Ascending aorta (tissue), 2 donors: ENCODE measurements at regions not wholly inside any gene's neighbourhood (a gene's known extent, or its start where the extent isn't known, plus 50 kb on each side); places are given as distances from the start of the nearest gene placed in this dataset.

ENCODE experiments used
- DNase-seq, 2 donors: peaks; one replicate each; pipeline ENCODE4 v3.0.0-alpha.2; 2019; ENCODE audit warnings: low spot score in 2 of 2
- H3K27ac ChIP-seq, 2 donors: fragments of 200-600 bp; sonication (generic); one replicate each; pipeline ENCODE4 v1.5.1; 2016 to 2017; ENCODE audit warnings: mild to moderate bottlenecking in 1 of 2
- H3K27me3 ChIP-seq: fragments of 200-600 bp; sonication (generic); one replicate; pipeline ENCODE4 v1.5.1; 2017
- H3K36me3 ChIP-seq, 2 donors: fragments of 200-600 bp; sonication (generic); one replicate each; pipeline ENCODE4 v1.5.1; 2016
- H3K4me1 ChIP-seq, 2 donors: fragments of 200-600 bp; sonication (generic); one replicate each; pipeline ENCODE4 v1.5.1; 2016 to 2017; ENCODE audit warnings: mild to moderate bottlenecking in 1 of 2
- H3K4me3 ChIP-seq, 2 donors: fragments of 200-600 bp; sonication (generic); one replicate each; pipeline ENCODE4 v1.5.1; 2016 to 2017; ENCODE audit warnings: mild to moderate bottlenecking in 1 of 2
- H3K9me3 ChIP-seq, 2 donors: fragments of 200-600 bp; sonication (generic); one replicate each; pipeline ENCODE4 v1.5.1; 2016
- CTCF ChIP-seq, 3 experiments: fragments of 200-600 bp in 2 of 3; fragments of 450-650 bp in 1 of 3; sonication (generic) in 2 of 3; IDR thresholded peaks; one replicate each; pipeline ENCODE4 v1.5.1; 2016 to 2019; ENCODE audit warnings: antibody characterized with exemption in 3 of 3, mild to moderate bottlenecking in 1 of 3, moderate library complexity in 1 of 3
- intact Hi-C: fragments of 100-400 bp; cut with DNase I; formaldehyde crosslinking; loops from one replicate; pipeline ENCODE4 v1.15.1; 2023

- no peak for TF ChIP-seq CTCF (IDR thresholded peaks at IDR 0.05)
- DNase-seq, result no peak
- no peaks in the 10 kb centered on the region for H3K36me3 ChIP-seq
- H3K27ac ChIP-seq, result no peak overlapping the region
- intact Hi-C loops, result no loop called here
- no peaks in the 10 kb centered on the region for H3K27me3 ChIP-seq
- no peaks in the 10 kb centered on the region for H3K4me1 ChIP-seq
- H3K4me3 ChIP-seq, result no peak overlapping the region
- peaks cover 0 to 17% of the 10 kb centered on the region in 2 donors for H3K9me3 ChIP-seq
These were observed 236.6 kb upstream of the GYPC start for GRCh38 chr2:126419403-126419802.

GRCh38 chr2:126425943-126426342, 230.0 kb upstream of the GYPC start:
- Histone ChIP-seq H3K36me3 (no peaks in the 10 kb centered on the region), H3K4me3 (no peak overlapping the region), H3K4me1 (no peaks in the 10 kb centered on the region), H3K9me3 (no peaks in the 10 kb centered on the region), H3K27ac (no peak overlapping the region), H3K27me3 (no peaks in the 10 kb centered on the region)
- no peak for DNase-seq
- no peak for TF ChIP-seq CTCF (IDR thresholded peaks at IDR 0.05)
- intact Hi-C loops, result no loop called here

GRCh38 chr2:126429103-126429502, 226.9 kb upstream of the GYPC start:
- intact Hi-C loops, result no loop called here

GRCh38 chr2:126431136-126431535, 224.8 kb upstream of the GYPC start:
- Histone ChIP-seq H3K27me3 (no peaks in the 10 kb centered on the region), H3K4me1 (no peaks in the 10 kb centered on the region), H3K9me3 (no peaks in the 10 kb centered on the region), H3K36me3 (no peaks in the 10 kb centered on the region), H3K27ac (no peak overlapping the region), H3K4me3 (no peak overlapping the region)
- intact Hi-C loops, result no loop called here
- no peak for DNase-seq
- no peak for TF ChIP-seq CTCF (IDR thresholded peaks at IDR 0.05)

More at GRCh38 chr2:126429103-126429502, 226.9 kb upstream of the GYPC start:
- Histone ChIP-seq H3K27ac (no peak overlapping the region), H3K9me3 (no peaks in the 10 kb centered on the region), H3K4me1 (no peaks in the 10 kb centered on the region), H3K36me3 (no peaks in the 10 kb centered on the region), H3K27me3 (no peaks in the 10 kb centered on the region), H3K4me3 (no peak overlapping the region)
- no peak for TF ChIP-seq CTCF (IDR thresholded peaks at IDR 0.05)
- DNase-seq, result no peak

GRCh38 chr2:126436411-126436810, 219.5 kb upstream of the GYPC start:
- DNase-seq, result no peak
- no peaks in the 10 kb centered on the region for H3K36me3 ChIP-seq

More at GRCh38 chr2:126436411-126436810, 219.5 kb upstream of the GYPC start:
- TF ChIP-seq CTCF (IDR thresholded peaks at IDR 0.05), result no peak
- H3K4me3 ChIP-seq, result no peak overlapping the region
- no peak overlapping the region for H3K27ac ChIP-seq
- intact Hi-C loops, result no loop called here
- H3K9me3 ChIP-seq, result no peaks in the 10 kb centered on the region
- H3K4me1 ChIP-seq, result no peaks in the 10 kb centered on the region
- H3K27me3 ChIP-seq, result no peaks in the 10 kb centered on the region
